MG63 (cell line): ENCODE measurements at regions not wholly inside any gene's neighbourhood (a gene's known extent, or its start where the extent isn't known, plus 50 kb on each side); places are given as distances from the start of the nearest gene placed in this dataset.

Experiments
- DNase-seq: peaks from one replicate; pipeline ENCODE4 v3.0.0-alpha.2; 2020
- H3K27me3 ChIP-seq: fragments of 250-450 bp; sonication (Bioruptor Pico); 2 replicates; pipeline ENCODE4 v1.5.1; 2020; ENCODE audit warnings: mild to moderate bottlenecking, moderate library complexity
- H3K36me3 ChIP-seq: fragments of 250-450 bp; sonication (Bioruptor Pico); 2 replicates; pipeline ENCODE4 v1.5.1; 2020; ENCODE audit warnings: mild to moderate bottlenecking, moderate library complexity
- H3K4me3 ChIP-seq: fragments of 250-450 bp; sonication (Bioruptor Pico); 2 replicates; pipeline ENCODE4 v1.5.1; 2020; ENCODE audit warnings: mild to moderate bottlenecking, moderate library complexity
- H3K9me3 ChIP-seq: fragments of 250-450 bp; sonication (Bioruptor Pico); 2 replicates; pipeline ENCODE4 v1.5.1; 2020; ENCODE audit warnings: mild to moderate bottlenecking, moderate library complexity

GRCh38 chr16:50474138-50474537, 74.1 kb upstream of the NKD1 start:
- Histone ChIP-seq H3K4me3 (no peak overlapping the region), H3K27me3 (no peaks in the 10 kb centered on the region), H3K36me3 (no peaks in the 10 kb centered on the region), H3K9me3 (no peaks in the 10 kb centered on the region)
- no peak for DNase-seq

DNA sequence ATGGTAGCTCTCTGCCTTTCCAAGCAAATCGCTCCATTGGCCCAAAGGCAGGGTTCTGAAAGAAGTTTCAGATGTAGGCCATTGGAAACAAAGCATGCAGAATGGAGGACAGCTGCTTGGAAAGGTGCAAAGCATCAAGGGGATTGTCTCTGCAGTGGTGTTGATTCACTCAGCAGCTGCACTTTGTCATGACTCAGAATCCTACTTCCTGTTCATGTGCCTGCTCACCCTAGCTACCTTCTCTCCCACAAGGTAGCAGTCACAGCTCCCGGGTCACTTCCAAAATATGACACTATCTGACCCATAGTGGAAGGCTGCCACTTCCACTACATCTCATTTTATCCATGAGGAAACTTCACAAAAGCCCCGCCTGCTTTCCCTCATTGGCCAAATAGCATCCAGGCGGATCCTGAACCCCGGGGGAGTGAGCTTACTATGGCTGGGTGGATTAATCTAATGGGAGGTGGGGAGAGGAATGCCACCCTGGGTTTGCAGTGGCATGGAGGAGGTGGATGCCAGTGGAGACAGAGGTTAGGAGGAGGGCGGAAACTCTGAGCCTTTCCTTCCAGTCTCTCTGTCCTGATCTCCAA, 74.7 kb upstream of the NKD1 start:
- Histone ChIP-seq H3K36me3 (no peaks in the 10 kb centered on the region), H3K9me3 (no peaks in the 10 kb centered on the region), H3K4me3 (no peak overlapping the region), H3K27me3 (no peaks in the 10 kb centered on the region)
- DNase-seq = no peak

DNA sequence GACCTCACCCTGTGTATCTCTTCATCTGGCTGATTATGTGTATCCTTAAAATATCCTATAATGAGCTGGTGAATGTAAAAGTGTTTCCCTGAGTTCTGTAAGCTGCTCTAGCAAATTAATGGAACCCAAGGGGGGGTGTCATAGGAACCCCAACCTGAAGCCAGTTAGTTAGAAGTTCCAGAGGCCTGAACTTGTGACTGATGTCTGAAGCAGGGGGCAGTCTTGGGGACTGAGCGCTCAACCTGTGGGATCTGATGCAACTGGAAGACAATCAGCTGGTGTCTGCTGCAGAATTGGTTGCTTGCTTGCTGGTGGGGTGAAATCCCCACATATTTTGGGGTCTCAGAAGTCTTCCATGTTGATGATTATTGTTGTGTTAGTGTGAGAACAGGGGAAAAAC, 75.7 kb upstream of the NKD1 start:
- no peaks in the 10 kb centered on the region for H3K27me3 ChIP-seq
- H3K9me3 ChIP-seq = no peaks in the 10 kb centered on the region
- DNase-seq = no peak
- no peak overlapping the region for H3K4me3 ChIP-seq
- no peaks in the 10 kb centered on the region for H3K36me3 ChIP-seq

GRCh38 chr16:50470687-50471086, 77.5 kb upstream of the NKD1 start:
- no peak overlapping the region for H3K4me3 ChIP-seq

DNA sequence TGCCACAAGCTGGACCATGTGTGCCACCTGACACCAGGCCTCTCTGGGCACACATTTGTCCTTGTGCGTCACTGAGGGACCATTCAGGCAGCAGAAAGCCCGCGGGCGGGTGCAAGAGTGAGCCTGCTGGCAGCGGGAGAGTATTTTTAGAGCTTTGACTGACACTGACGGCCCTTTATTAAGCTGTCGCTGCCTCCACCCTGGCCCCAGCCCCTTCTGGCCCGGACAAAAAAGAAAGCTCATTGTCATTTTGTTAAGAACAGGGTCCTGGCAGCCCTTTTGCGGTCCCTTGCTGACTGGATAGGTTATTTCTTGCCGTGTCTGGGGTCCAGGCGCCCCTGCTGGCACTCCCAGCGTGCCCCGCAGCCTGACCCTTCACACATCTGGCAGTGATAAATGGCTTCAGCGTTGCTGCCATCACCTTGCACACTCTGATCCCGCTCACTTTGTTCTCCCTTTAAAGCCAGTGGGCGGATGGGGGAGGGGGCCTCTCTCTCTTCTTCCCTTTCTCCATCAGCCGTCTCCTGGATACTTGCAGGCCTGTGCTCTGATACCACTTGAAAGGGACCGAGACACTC, 78.4 kb upstream of the NKD1 start:
- H3K36me3 ChIP-seq = no peaks in the 10 kb centered on the region
- H3K4me3 ChIP-seq = no peak overlapping the region
- H3K9me3 ChIP-seq = no peaks in the 10 kb centered on the region
- no peak for DNase-seq
- no peaks in the 10 kb centered on the region for H3K27me3 ChIP-seq

More at GRCh38 chr16:50470687-50471086, 77.5 kb upstream of the NKD1 start:
- Histone ChIP-seq H3K9me3 (no peaks in the 10 kb centered on the region), H3K27me3 (no peaks in the 10 kb centered on the region), H3K36me3 (no peaks in the 10 kb centered on the region)
- DNase-seq = no peak

DNA sequence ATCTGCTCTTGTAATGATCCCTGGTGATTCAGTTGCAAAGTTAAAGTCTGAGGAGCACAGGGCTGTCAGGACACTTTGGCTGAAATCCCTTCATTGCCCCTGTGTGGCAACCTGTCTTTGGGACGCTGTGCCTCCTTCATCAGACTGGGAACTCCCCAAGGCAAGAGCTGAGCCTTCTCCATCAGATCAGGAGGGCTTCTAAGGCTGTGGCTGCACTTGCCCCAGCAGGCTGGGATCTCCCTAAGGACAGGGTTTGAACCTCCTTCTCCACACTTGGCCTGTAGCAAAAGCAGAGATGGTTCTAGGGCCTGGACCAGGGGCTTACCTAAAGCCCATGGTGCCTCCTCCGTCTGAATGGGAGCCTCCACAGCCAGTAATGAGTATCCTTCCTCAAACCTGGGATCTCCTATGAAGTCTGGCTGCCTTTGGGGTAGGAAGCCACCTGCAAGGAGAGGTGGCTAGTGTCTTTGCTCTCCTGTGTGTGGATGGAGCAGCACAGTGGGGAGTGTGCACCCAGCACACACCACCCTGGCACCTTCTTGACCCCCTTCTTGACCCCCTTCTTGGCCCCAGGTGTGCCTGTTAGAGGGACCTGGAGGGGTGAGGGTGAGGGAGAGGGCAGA, 79.0 kb upstream of the NKD1 start:
- Histone ChIP-seq H3K9me3 (no peaks in the 10 kb centered on the region), H3K27me3 (no peaks in the 10 kb centered on the region), H3K4me3 (no peak overlapping the region), H3K36me3 (no peaks in the 10 kb centered on the region)
- DNase-seq = no peak

DNA sequence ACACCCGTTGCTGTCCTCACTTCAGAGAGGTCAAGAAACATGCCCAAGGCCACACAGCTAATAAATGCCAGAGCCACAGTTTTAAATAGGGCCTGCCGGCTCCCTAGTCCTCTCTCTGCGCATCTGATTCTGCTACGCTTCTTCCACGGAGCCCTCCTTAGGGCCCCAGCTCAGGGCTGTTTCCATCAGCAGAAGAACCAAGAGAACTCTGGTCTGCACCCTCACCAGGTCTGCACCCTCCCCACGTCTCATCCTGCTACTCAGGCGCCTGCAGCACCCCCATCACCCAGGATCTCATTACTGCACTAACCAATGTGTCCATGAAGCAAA, 79.5 kb upstream of the NKD1 start:
- H3K27me3 ChIP-seq = no peaks in the 10 kb centered on the region
- H3K9me3 ChIP-seq = no peaks in the 10 kb centered on the region
- no peaks in the 10 kb centered on the region for H3K36me3 ChIP-seq
- no peak overlapping the region for H3K4me3 ChIP-seq
- DNase-seq = no peak

DNA sequence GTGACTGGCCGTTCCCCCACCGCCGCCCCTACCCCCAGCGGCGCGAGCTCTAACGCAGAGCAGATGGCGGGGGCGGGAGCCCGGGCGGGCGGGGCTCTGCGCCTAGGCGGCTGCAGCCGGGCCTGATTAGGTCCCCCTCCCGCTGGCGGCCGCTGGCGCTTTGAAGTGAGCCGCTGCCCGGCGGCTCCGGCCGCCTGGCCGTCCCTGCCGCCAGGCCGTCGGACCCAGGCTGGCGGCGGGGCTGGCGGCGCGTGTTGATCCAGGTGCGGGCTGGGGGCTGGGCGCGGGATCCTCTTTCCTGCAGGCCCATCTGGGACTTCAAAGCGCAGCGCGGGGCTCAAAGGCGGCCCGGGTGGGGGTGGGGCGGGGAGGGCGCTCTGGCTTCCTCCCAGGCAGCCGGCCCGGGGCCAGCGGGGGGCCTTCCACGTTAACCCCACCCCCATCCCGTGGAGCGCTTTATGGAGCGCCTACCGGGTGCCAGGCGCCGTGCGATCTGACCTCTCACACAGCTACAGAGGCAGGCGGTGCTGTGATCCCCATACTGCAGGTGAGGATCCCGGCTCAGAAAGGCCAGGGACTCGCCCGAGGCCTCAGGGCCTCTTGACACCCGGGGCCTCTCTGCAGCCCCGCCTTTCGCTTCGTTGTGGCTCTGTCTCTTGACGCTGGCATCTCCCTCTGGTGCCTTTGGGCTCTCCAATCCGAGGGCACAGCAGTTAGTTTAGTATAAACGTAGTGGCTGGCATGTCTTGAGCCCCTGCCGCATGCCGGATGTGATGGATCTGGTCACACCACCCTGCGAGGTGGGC, 80.0 kb upstream of the NKD1 start:
- no peaks in the 10 kb centered on the region for H3K36me3 ChIP-seq
- DNase-seq = no peak
- H3K9me3 ChIP-seq = no peaks in the 10 kb centered on the region
- H3K27me3 ChIP-seq = no peaks in the 10 kb centered on the region
- H3K4me3 ChIP-seq = no peak overlapping the region

DNA sequence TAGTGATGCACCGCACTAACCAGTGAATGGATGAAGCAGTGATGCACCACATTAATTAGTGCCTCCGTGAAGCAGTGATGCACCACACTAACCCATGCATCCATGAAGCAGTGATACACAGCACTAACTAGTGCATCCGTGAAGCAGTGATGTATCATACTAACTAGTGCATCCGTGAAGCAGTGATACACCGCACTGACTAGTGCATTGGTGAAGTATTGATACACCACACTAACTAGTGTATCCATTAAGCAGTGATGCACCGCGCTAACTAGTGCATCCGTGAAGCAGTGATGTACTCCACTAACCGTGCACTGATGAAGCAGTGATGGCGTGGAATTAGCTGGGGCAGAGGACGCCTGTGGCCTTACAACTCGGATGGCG, 80.6 kb upstream of the NKD1 start:
- no peak overlapping the region for H3K4me3 ChIP-seq
- no peaks in the 10 kb centered on the region for H3K36me3 ChIP-seq
- H3K9me3 ChIP-seq = no peaks in the 10 kb centered on the region
- DNase-seq = no peak
- H3K27me3 ChIP-seq = no peaks in the 10 kb centered on the region

DNA sequence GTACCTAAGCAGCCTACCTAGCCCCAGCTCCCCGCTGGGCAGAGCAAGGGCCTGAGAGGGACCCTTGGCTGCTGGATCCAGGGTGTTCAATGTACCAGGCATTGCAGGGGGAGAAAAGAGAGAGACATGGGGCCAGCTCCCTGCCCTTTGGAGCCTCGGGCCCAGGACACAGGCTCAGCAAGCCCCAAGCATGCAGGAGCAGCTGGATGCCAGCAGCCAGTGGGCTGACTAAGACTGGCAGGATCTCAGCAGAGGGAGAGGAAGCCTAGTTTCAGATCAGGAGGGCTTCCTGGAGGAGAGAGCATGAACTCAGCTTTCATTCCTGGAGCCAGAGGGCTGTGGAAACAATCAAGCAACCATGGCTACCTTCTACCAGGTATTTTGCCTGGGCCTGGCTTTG, 82.0 kb upstream of the NKD1 start:
- H3K9me3 ChIP-seq = no peaks in the 10 kb centered on the region
- no peaks in the 10 kb centered on the region for H3K27me3 ChIP-seq
- DNase-seq = no peak
- H3K36me3 ChIP-seq = no peaks in the 10 kb centered on the region
- no peak overlapping the region for H3K4me3 ChIP-seq

GRCh38 chr16:50464325-50465290, 83.6 kb upstream of the NKD1 start:
- no peak for DNase-seq
- no peaks in the 10 kb centered on the region for H3K36me3 ChIP-seq
- no peaks in the 10 kb centered on the region for H3K27me3 ChIP-seq

DNA sequence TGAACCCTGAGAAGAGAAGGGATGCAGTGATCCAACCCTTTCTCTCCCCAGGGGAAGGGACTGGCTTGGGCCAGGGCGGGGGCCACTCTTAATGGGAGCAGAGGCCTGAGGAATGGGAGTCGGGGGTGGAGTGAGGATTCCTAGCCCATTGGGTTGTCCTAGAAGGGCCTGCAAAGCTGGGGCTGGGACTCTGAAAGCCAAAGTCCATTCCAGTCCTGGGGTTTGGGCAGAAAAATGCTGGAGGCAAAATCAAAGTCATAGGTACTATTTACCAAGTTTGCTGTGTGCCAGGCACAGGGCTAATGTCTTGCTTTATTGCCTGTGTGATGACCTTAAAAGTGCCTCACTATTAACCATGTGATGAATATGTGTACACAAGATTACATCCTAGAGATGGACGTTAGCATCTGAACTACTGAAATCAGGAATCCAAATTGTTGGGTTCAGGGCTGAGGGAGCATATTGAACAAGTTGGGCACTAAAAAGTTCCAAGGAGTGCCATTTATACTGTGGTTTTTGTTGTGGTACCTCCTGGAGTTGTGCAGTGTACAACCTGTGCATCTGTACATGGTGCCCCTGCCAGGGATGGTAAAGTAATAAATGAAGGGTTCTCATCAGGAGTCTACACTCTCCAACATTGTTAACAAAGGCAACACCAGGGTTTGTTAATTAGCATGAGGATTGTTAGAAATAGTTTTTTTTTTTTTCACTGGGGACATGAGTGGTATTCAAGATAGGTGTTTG, 84.4 kb upstream of the NKD1 start:
- Histone ChIP-seq H3K27me3 (no peaks in the 10 kb centered on the region), H3K36me3 (no peaks in the 10 kb centered on the region), H3K4me3 (no peak overlapping the region), H3K9me3 (no peaks in the 10 kb centered on the region)
- no peak for DNase-seq

More at GRCh38 chr16:50464325-50465290, 83.6 kb upstream of the NKD1 start:
- Histone ChIP-seq H3K9me3 (no peaks in the 10 kb centered on the region), H3K4me3 (no peak overlapping the region)

GRCh38 chr16:50462793-50463507, 85.2 kb upstream of the NKD1 start:
- DNase-seq = no peak
- H3K36me3 ChIP-seq = no peaks in the 10 kb centered on the region
- H3K9me3 ChIP-seq = no peaks in the 10 kb centered on the region
- no peak overlapping the region for H3K4me3 ChIP-seq
- H3K27me3 ChIP-seq = no peaks in the 10 kb centered on the region

- no peak for DNase-seq
- no peaks in the 10 kb centered on the region for H3K27me3 ChIP-seq
- no peak overlapping the region for H3K4me3 ChIP-seq
Measured at GRCh38 chr16:50461400-50461760, 86.8 kb upstream of the NKD1 start.

GRCh38 chr16:50460538-50461399, 87.4 kb upstream of the NKD1 start:
- H3K9me3 ChIP-seq = no peaks in the 10 kb centered on the region
- no peak overlapping the region for H3K4me3 ChIP-seq
- DNase-seq = no peak
- no peaks in the 10 kb centered on the region for H3K36me3 ChIP-seq
- no peaks in the 10 kb centered on the region for H3K27me3 ChIP-seq

More at GRCh38 chr16:50461400-50461760, 86.8 kb upstream of the NKD1 start:
- Histone ChIP-seq H3K36me3 (no peaks in the 10 kb centered on the region), H3K9me3 (no peaks in the 10 kb centered on the region)
